Spleen (tissue), 11 donors: ENCODE measurements at regions not wholly inside any gene's neighbourhood (a gene's known extent, or its start where the extent isn't known, plus 50 kb on each side); places are given as distances from the start of the nearest gene placed in this dataset.

Experiments
- DNase-seq: peaks from one replicate; pipeline ENCODE4 v3.0.0-alpha.2; 2020
- H3K27ac ChIP-seq, 8 donors: fragments of 200-600 bp; sonication (generic) in 7 of 8; 1 replicate in 4 of 8; 2 replicates in 4 of 8; pipeline versions ENCODE4 v1.5.0 to v1.8.0; 2016 to 2021; ENCODE audit warnings: inconsistent platforms in 4 of 8, mild to moderate bottlenecking in 4 of 8, moderate library complexity in 1 of 8
- H3K27me3 ChIP-seq, 7 donors: fragments of 200-600 bp; sonication (generic) in 6 of 7; replicated peaks in 1 of 7; 1 replicate in 4 of 7; 2 replicates in 3 of 7; pipeline versions ENCODE4 v1.5.0 to v1.8.0; 2016 to 2021; ENCODE audit warnings: inconsistent platforms in 3 of 7, mild to moderate bottlenecking in 1 of 7
- H3K36me3 ChIP-seq, 6 donors: fragments of 200-600 bp; sonication (generic) in 5 of 6; 1 replicate in 4 of 6; 2 replicates in 2 of 6; pipeline versions ENCODE4 v1.5.0 to v1.8.0; 2016 to 2021; ENCODE audit warnings: inconsistent platforms in 2 of 6
- H3K4me1 ChIP-seq, 6 donors: fragments of 200-600 bp; sonication (generic) in 5 of 6; 1 replicate in 3 of 6; 2 replicates in 3 of 6; pipeline versions ENCODE4 v1.5.0 to v1.8.0; 2016 to 2021; ENCODE audit warnings: inconsistent platforms in 3 of 6
- H3K4me3 ChIP-seq, 8 donors: fragments of 200-600 bp; sonication (generic) in 7 of 8; 1 replicate in 4 of 8; 2 replicates in 4 of 8; pipeline versions ENCODE4 v1.5.0 to v1.8.0; 2016 to 2021; ENCODE audit warnings: inconsistent platforms in 4 of 8, mild to moderate bottlenecking in 4 of 8, moderate library complexity in 2 of 8
- H3K9me3 ChIP-seq, 8 donors: fragments of 200-600 bp; sonication (generic) in 7 of 8; 1 replicate in 4 of 8; 2 replicates in 4 of 8; pipeline versions ENCODE4 v1.5.0 to v1.8.0; 2016 to 2021; ENCODE audit warnings: inconsistent platforms in 4 of 8
- CTCF ChIP-seq, 11 experiments: fragments of 200-600 bp in 7 of 11; fragments of 450-650 bp in 4 of 11; sonication (generic) in 4 of 11; IDR thresholded peaks in 8 of 11; conservative IDR thresholded peaks in 3 of 11; 1 replicate in 7 of 11; 2 replicates in 4 of 11; pipeline versions ENCODE4 v1.4.0 to v1.8.0; 2016 to 2021; ENCODE audit warnings: antibody characterized with exemption in 11 of 11, inconsistent platforms in 4 of 11, mild to moderate bottlenecking in 1 of 11
- POLR2A ChIP-seq, 3 donors: fragments of 450-650 bp; IDR thresholded peaks; one replicate each; pipeline ENCODE4 v1.5.1; 2017; ENCODE audit warnings: antibody characterized with exemption in 3 of 3, mild to moderate bottlenecking in 1 of 3
- POLR2AphosphoS5 ChIP-seq, 3 donors: sonication (generic); formaldehyde crosslinking; IDR thresholded peaks; one replicate each; pipeline ENCODE4 v1.5.1; 2017; ENCODE audit warnings: antibody characterized with exemption in 3 of 3
- WGBS, 5 donors: extraction: QIAGEN DNeasy Blood & Tissue Kit in 3 of 5; methylation state at CpG; one replicate each; pipeline versions ENCODE4 v1.1.5 to v1.1.7; 2013 to 2018; 5-methylcytosine and 5-hydroxymethylcytosine counted together
- intact Hi-C: fragments of 100-400 bp; cut with DNase I; formaldehyde crosslinking; loops from one replicate; pipeline ENCODE4 v1.15.0; 2023; ENCODE audit warnings: low total_unique reads
- donor health status: healthy with polysubstance abuse.
- donor health status: DM: no; HTN: no; CAD: no; lungs with moderate emphysema.
- donor health status: DM: no; HTN: no; CAD: no.
- donor health status: Bipolar disorder and iron deficiency.
- donor health status: healthy.
- donor health status: DM: no; HTN: no; CAD: no.
- donor health status: DM: yes; HTN: yes; CAD: no.

GRCh38 chr2:16851126-16851525, 185.5 kb upstream of the CYRIA start:
- H3K9me3 ChIP-seq: peaks cover 0 to 3% (median 0%) of the 10 kb centered on the region in 8 donors
- no peaks in the 10 kb centered on the region for H3K27me3 ChIP-seq
- intact Hi-C loops: no loop called here

GRCh38 chr2:16840496-16841172, 175.0 kb upstream of the CYRIA start:
- intact Hi-C loops: no loop called here
- DNase-seq: no peak
- H3K9me3 ChIP-seq: no peaks in the 10 kb centered on the region
- no peak overlapping the region for H3K4me3 ChIP-seq
- no peaks in the 10 kb centered on the region for H3K27me3 ChIP-seq
- no peaks in the 10 kb centered on the region for H3K36me3 ChIP-seq
- H3K27ac ChIP-seq: no peak overlapping the region
- 77 to 87% (median 81%) methylated on average over 9 of the region's 9 CpGs for WGBS, 5 donors
- no peak for TF ChIP-seq POLR2AphosphoS5 (IDR thresholded peaks at IDR 0.05)
- no peak for TF ChIP-seq CTCF (IDR thresholded peaks at IDR 0.05 in 8 of 11, conservative IDR thresholded peaks at IDR 0.05 in 3 of 11)
- no peak for TF ChIP-seq POLR2A (IDR thresholded peaks at IDR 0.05)
- no peaks in the 10 kb centered on the region for H3K4me1 ChIP-seq

More at GRCh38 chr2:16851126-16851525, 185.5 kb upstream of the CYRIA start:
- no peak overlapping the region for H3K4me3 ChIP-seq
- no peaks in the 10 kb centered on the region for H3K4me1 ChIP-seq
- TF ChIP-seq CTCF (IDR thresholded peaks at IDR 0.05 in 8 of 11, conservative IDR thresholded peaks at IDR 0.05 in 3 of 11) (no peak), POLR2A (IDR thresholded peaks at IDR 0.05) (no peak), POLR2AphosphoS5 (IDR thresholded peaks at IDR 0.05) (no peak)
- DNase-seq: no peak
- no peaks in the 10 kb centered on the region for H3K36me3 ChIP-seq
- H3K27ac ChIP-seq: no peak overlapping the region

- no peak for TF ChIP-seq POLR2AphosphoS5 (IDR thresholded peaks at IDR 0.05)
- TF ChIP-seq POLR2A (IDR thresholded peaks at IDR 0.05): no peak
- no peak for TF ChIP-seq CTCF (IDR thresholded peaks at IDR 0.05 in 8 of 11, conservative IDR thresholded peaks at IDR 0.05 in 3 of 11)
- no peak for DNase-seq
- intact Hi-C loops: no loop called here
These were observed 167.3 kb upstream of the CYRIA start for GRCh38 chr2:16832910-16833309.

GRCh38 chr2:16828828-16829160, 163.2 kb upstream of the CYRIA start:
- H3K4me1 ChIP-seq: no peaks in the 10 kb centered on the region
- intact Hi-C loops: no loop called here
- no peak overlapping the region for H3K27ac ChIP-seq
- no peaks in the 10 kb centered on the region for H3K27me3 ChIP-seq
- no peak for TF ChIP-seq CTCF (IDR thresholded peaks at IDR 0.05 in 8 of 11, conservative IDR thresholded peaks at IDR 0.05 in 3 of 11)
- TF ChIP-seq POLR2AphosphoS5 (IDR thresholded peaks at IDR 0.05): no peak
- no peak for TF ChIP-seq POLR2A (IDR thresholded peaks at IDR 0.05)
- no peaks in the 10 kb centered on the region for H3K9me3 ChIP-seq
- no peak for DNase-seq
- H3K4me3 ChIP-seq: no peak overlapping the region
- no peaks in the 10 kb centered on the region for H3K36me3 ChIP-seq
- 44 to 66% (median 55%) methylated on average over 3 of the region's 3 CpGs for WGBS, 5 donors

More at GRCh38 chr2:16832910-16833309, 167.3 kb upstream of the CYRIA start:
- no peaks in the 10 kb centered on the region for H3K9me3 ChIP-seq
- H3K36me3 ChIP-seq: no peaks in the 10 kb centered on the region
- no peak overlapping the region for H3K27ac ChIP-seq
- no peaks in the 10 kb centered on the region for H3K4me1 ChIP-seq
- no peak overlapping the region for H3K4me3 ChIP-seq
- no peaks in the 10 kb centered on the region for H3K27me3 ChIP-seq
